CD4-positive, alpha-beta T cell treated with Interleukin-17A for 4 hours (primary cell): ENCODE measurements at regions not wholly inside any gene's neighbourhood (a gene's known extent, or its start where the extent isn't known, plus 50 kb on each side); places are given as distances from the start of the nearest gene placed in this dataset.

Source experiments
- DNase-seq: peaks from one replicate; pipeline ENCODE4 v3.0.0-alpha.2; 2020; ENCODE audit warnings: mixed read lengths

DNA sequence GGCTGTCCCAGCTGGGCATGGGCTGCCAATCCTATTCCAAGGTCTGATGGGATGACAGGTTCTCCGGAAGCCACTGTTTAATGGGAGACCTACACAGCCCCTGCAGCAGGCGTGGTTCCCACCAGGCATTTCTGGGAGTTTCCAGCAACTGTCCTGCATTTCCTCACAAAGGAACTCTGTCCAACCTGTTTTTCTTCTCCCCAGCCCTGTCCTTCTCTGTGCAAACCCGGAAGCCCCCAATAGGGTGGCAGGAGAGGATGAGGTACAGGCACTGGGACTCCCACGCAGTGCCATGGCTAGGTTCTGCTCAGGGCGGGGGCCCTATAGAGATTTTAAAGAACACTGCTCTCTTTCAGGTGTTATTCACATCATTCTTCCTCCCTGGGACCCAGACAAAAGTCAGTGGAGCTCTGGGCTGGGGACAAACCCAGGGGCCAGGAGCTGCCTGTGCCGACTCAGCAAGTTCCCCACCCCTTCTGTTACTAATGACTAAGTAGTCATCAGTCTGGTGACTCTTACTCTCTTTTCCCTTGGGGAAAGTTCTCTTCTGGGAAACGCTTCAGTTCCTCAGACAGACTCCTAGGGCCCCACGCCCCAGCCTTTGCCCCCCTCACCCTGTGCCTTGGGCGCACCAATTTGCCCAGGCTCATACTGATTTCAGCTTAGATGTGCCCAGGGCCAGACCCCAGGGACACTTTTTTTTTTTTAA lies 97.7 kb downstream of the CD47 start:
- DNase-seq: no peak

DNA sequence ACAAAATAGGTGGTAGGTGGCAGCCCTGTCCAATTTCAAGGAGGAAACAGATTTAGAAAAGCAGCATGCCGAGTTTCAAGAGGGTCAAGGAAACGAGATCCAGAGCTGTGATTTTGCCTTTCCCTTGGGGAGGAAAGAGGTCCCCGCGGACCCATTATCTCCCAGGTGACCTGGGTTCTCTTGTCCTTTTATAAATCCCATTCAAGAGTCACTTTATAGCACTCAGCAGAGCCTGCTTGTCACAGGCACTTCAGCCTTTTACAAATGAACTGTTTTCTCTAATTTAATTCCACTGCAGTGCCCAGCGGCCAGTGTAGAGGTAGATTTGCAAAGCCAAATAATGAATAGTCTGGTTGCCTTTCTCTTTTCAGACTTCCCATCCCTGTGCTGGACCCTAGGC lies 99.9 kb downstream of the CD47 start:
- no peak for DNase-seq

DNA sequence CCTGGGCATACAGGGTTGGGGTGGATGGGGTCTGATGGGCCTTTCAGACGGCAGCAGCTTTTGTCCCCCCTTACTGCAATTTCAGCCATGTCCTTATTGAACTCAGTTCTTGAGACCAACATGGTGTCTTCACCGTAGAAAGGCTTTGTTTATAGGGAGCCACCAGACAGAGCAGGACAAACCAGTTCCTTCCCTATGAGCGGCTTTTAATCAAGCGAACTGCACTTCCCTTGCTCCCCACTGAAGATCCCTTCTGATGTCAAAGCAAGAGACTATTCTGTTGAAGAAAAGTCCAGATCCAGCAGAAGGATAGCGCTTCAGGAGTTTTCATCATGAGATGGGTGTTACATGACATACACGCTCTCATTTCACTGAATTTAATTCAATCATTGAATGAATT lies 100.4 kb downstream of the CD47 start:
- DNase-seq: no peak

DNA sequence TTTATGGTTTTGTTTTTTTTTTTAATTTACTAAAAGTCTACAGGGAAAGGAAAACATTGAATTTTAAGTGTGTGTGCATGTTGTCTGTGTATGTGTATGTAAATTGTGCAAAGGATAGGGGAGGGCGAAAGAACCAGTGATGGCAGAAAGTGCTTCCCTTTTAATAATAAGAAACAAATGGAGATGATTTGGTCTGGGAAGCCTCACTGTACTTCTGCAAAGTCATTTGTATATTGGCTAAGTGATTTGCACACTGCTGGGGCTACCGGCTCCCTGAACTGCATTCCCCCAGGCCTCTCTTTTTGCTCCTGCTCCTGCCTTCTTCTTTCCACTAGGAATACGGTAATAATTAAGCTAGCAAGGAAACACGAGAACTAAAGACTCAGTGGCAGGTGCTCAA lies 101.2 kb downstream of the CD47 start:
- DNase-seq: no peak

DNA sequence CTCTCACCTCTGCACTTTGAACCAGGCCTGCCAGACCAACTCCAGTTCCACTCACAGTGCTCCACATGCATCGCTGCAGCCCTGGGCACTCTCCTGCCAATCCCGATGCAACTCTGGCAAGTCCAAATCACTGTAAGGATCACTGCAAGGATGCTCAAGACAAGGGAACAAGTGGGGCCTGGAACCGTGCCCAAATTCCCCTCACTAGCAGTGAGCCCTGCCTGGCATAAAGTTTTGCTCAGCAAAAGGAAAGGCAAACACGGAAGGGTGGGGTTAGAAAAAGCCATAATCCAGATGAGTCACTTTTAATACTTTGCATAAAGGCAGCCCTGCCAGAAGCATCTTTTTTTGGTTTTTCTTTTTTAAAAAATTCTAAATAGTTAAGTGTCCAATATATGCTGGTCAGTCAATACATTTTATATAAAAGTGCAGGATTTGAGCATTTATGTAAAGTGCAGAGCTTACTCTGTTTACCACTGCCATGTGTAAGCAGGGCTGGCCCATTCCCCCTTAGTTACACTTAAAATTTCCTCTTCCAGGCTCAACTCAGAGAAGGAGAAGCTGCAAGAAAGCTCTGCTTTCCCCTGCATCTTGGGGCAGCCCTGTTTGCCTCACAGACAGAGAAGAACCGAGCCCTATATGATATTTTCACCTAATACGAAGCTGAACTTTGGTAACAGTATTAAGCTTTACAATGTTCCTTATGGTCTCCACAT lies 102.2 kb downstream of the CD47 start:
- peak; percentile 61 for DNase-seq

DNA sequence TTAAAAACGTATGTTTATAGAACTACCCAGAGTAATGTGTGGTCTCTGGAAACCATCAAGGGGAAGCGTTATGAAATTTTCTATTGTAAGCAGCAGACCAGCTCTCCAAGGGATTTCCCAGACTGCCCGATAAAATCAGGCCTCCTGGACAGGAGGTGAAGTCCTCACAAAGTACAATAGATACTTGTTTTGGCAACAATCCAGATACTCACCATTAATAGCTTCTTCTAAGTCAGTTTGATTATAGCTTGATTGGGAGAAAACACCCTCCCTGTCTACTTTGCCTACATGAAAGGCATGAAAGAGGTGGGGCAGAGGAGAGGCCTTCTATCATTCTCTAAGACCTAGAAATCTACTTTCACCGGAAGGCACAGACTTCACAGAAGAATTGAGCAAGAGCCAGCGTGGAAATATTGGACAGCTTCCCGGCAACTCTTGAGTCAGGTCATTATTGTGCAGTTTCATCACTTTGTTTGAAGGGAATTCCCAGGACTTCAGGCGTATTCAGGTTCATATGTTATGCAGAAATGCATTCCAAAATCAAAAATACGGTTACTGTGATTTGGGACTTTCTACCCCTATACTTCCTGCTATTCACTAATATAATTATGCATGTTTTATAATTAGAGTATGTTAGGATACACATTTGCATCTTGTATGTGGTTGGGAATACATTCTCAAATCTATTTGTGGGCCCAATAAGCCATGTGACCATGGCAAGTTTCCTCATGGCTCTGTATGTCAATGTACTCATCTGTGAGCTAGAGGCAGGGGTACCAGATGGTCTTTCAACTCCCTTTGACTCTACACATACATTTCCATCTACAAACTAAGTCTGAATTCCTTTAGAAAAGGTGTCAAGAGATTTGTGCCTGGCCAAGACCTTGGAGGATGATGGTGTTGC lies 103.5 kb downstream of the CD47 start:
- DNase-seq: no peak

DNA sequence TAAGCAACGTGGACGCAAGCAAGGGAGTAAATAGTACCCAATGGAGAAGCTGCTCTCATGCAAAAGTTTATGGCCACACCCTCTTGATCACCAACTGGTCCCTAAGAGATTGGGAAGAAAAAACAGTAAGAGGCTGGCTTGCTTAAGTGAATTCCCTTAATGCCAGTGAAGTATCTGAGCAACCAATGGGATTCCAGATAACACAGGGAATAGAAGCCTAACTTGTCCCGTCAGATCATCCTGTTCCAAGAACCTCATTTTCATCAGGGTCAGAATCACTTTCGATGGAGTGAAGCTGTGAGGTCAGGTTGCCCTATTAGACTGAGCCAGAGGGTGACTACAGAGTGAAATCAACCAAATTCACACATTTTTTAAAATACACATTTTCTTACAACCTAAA lies 104.3 kb downstream of the CD47 start:
- DNase-seq: no peak

DNA sequence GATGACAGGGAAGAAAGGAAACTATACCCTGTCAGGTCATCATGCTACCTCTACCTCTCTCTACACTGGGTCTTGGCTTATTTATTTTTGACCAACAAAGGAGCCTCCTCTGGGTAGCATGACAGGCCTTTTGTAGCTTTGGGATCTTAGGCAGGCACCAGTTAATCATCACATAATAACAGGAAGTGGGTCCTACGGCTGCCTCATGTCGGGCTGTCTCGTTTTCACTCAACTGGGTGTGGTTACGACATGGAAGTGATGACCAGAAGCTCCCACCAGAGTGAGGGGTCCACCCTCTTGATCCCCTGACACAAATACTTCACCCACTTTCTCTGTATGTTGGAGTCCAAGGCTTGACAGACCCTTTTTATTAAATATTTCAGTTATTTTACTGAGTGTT lies 105.3 kb downstream of the CD47 start:
- DNase-seq: peak; percentile 50

DNA sequence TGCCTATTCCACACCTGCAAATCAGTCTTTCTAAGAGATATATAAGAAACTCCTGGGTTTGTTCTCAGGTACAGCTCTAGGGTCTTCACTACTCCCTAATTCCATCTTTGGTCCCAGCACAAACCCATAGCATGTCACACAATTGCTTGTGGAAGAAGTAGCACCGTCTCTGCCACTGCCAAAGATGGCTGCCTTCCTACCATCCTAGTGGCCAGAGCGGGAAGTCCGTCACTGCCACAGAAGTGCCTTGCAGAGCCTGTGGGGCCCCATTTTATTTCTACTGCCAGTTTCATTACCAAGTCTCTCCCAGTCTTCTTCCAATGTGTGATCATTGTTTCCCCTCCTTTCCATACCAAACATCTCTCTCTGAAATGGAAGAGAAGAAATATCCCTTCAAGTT lies 107.6 kb downstream of the CD47 start:
- DNase-seq: no peak

DNA sequence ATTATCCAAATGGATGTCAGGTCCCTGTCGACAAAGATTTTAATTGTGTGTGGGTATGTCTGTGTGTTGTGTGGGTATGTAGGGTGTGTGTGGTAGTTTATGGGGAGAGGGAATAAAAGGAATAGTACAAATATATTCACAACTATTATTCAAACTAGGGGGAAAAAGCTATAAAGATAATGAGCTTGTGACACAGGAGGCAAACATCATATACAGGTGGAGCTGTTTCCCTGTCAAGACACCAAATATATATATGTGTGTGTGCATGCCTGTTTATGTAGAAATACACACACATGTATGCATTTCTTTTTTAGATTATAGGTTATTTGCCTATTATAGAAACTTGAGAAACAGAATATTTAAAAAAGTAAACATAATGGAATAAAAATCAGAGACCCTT lies 108.7 kb downstream of the CD47 start:
- DNase-seq: no peak

DNA sequence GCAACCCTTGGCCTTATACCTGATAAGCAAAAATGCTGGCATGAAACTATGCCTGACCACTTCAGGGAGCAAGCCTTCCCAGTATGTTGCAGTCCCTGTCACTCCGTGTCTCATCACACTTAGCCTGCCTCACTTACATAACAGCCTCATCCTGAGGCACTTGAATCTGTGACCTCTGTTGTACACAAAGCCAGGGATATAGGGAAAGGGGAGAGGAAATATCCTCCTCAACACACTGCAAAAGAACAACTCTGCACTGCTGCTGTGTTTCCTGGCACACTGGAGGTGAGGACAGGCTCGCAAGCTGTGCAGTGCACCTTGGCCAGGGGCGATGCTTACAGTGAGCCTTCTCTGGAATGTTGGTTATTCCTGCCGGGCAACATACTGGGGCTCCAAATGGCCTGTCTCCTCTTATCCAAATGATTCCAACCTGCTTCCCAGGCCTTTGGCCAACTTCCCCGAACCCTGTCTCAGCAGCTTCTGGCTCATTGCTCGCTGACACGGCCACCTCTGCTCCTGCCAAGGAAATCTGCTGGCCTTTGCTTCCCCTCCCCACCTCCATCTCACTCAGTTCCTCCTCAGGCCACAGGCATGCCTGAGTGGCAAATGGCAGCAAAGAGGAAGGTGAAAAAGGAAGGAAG lies 109.2 kb downstream of the CD47 start:
- DNase-seq: no peak

DNA sequence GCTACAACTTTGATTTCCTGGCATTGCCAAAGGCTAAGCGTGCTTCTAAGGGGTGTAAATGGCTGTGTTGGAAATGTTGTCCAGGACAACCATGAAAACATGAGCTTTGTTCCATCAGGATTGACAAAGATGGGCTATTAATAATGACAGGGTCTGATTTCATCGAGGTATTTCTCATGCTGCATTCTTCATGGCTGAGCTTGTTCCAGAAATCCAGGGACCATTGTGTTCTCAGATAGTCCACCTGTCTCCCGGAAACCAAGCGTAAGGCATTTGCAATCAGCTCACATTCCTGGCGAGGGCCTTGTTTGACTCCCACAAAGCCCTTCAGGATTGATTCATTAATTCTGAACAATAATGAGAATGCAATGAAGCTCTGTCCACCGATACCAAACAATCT lies 111.3 kb downstream of the CD47 start:
- DNase-seq: no peak

DNA sequence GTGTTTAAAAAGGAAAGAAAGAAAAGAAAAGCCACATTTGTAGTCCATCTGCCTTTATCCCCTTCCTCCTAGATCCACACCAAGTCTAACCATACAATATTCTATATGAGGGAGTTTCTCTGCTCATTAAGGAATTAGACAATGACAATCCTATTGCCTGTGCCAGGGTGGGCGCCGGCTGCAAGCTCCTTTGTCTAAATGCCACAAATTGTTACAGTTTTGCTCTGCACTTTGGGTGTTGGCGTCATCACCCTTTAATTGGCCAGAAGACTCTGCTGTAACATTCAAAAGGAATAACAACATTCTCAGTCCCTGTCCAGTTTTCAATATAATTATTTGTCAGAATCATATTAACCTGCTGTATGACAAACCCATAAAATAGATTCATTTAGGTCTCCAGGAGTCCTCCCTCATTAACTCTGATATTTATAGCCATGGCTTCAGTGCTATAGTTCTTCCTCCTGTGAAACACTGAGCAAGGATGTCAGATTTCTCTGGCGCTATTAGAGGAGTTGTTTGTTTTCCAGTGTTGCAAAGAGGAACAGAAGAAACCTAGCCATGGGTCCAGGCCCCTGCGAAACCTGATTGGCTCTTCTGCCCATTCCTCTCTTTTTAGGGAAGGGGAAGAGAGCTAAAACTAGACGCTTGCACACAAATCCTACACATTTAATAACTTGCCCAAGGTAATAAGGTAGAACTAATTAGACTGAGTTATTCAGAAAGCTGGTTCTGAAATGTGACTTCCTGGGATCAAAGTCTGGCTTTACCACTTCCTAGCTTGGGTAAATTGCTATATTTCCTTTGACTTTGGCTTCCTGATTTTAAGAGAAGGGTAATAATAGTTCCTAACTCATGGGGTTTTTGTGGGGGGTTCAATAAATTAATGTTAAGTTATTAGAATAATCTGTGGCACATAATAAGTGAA lies 112.4 kb downstream of the CD47 start:
- DNase-seq: no peak

DNA sequence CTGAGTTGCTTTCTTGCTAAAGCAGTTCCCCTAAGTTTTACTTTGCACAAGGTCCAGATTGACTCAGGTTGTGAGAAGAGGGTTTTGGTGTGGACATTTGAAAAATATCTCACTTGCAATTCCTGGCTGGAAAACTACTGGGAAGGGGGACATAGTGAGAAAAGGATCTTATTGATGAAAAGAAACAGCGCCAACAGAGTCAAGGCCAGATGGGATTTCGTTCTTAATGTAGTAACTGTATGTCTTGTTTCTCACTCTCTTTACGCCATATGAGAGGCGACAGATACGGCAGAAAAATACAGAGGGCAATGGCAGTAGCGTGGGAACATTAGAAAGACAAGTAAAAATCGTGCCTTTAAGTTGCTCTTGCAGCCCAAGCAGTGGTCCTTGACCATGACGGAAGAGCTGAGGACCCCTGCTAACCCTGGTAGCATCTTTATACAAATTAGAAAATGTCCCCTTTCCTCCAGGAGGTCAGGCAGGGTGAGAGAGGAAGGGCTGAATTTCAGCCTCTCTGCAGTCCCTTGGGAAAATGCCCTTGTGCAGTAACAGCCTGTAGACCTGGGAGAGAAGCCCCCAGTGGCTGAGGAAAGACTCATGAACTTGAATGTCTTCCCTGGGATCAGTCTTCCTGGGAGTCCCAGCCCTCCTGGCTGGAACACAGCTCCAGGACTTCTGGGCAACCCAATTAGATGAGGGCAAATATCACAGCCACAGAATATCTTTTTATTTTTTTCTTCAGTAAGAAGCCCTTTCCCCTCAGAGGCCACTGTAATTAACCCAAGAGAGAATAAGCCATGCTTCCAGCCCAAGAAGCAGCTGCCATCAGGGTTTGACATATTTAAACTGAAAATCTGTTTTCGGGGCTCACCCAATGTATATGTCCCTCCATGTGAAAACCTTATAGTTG lies 113.4 kb downstream of the CD47 start:
- DNase-seq: no peak

DNA sequence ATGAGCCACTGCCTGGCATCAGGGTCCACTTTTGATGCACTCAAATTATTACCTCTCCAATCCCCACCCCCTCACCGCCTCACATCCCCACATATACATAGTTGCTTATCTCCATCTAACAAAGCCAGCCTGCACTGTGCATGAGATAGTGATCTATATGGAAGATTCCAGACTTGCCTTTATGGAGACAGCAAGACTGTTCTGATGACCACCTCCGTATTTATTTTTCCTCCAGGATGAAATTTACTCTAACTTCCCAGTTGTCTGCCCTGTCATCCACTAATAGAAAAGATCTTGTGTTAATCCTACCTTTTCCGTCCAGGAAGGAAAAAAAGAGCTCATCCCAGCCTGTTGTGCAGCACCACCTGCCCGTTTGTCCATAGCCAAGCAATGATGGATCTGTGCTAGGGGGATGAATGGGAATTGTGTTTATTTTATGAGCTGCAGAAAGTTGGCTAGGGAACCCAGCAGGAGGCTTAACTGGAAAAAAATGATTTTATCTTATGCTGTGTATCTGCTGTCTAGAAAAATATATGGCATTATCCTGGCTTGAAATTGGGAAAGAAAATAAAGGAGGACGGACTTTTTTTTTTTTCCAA lies 114.5 kb downstream of the CD47 start:
- peak; percentile 15 for DNase-seq

DNA sequence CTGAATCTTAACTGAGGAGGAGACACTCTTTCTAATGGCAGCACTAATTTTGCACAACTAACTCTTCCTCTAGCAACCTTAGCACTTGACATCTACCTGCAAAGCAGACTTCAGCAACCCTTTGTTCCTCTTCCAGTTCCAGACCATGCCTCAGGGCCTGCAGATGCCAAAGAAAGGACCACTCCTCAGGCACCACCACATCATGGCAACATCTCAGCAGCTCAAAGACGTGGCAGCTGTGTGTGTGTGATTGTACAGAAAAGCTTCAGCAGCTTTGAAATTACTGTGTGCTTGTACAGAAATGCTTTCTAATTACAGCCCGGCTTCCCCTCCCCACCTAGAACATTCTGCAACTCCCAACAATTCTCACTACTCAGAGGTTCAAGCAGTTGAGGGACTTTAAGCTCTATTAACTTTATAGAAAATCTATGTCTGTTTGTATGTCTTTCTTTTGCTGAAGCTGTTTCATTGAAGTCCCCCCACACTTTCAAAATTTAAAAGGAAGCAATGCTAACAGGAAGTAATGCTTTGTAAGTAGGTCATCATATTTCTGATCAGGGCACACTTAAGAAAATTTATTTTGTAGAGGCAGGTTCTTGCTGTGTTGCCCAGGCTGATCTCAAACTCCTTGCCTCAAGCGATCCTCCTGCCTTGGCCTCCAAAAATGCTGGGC lies 115.2 kb downstream of the CD47 start:
- no peak for DNase-seq

DNA sequence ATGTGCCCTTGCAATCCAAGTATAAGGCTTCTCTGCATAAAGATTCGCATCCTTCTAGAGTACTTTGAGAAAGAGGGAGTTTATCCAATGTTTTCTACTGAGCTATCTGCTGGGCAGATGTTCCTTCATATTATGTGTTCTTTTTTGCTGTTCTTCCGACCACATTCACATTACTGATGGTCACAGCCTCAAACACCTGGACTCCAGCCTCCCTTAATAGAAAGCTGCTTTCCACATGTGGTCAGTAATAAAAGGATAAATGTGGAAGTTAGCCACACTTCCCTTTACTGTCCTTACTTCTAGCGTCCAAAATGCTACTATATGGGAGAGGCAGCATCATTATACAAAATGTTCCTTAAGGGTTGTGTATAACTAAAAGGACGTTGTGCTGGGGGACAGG lies 116.9 kb downstream of the CD47 start:
- no peak for DNase-seq

DNA sequence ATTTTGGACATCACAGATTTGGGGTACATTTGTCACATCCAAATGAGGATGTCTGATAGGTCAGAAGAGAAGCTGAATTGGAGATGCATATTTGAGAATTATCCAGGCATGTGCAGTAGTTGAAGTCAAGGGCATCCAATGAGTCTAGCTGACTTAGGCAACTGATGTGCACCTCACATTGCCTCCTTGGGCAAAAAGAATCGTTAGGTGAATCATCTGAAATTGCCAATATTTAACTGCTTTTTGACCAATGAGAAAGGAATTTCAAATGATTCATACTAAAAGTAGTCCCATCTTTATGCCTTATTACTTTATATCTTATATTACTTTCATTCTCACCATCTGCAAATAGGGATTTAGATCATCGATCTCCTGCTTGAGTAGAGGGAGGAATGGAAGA lies 117.7 kb downstream of the CD47 start:
- no peak for DNase-seq

DNA sequence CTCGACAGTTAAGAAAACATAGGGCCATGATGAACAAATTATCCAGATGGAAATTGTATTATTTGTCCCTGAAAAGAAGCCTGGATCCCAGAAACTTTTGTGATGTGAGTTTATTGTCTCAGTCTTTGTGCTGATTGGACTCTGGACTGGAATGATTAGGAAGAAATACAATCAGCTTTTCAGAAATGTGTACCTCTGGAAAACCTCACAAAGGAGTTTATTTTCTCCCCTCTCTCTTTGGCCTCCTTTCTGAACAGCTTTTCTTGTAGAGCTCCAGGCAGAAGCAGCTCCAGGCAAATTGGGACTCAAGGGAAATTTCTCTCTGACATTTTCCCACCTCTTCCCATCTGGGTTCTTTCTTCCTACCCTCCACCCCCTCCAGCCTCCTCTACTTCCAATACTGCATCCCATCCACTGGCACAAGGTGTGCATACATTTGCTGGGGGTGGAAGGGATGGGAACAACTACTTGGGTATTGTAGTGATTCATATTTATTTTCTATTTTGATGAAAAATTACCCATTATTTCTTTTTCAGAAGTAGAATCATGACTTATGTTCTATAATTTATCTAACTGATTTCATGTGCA lies 119.7 kb downstream of the CD47 start:
- DNase-seq: no peak
